Lung (tissue), 11 donors: ENCODE measurements at regions not wholly inside any gene's neighbourhood (a gene's known extent, or its start where the extent isn't known, plus 50 kb on each side); places are given as distances from the start of the nearest gene placed in this dataset.

ENCODE experiments used
- ATAC-seq: fragments of 200-7000 bp; cut with Tn5 transposase; one replicate; pipeline ENCODE4 v1.9.1; 2020; ENCODE audit warnings: moderate number of reproducible peaks; ENCODE audit not compliant: insufficient read depth, low FRiP score
- DNase-seq, 3 donors: peaks; one replicate each; pipeline ENCODE4 v3.0.0-alpha.2; 2013 to 2017
- H3K27ac ChIP-seq, 2 donors: one replicate each; pipeline ENCODE4 v1.5.1; 2013; ENCODE audit warnings: mild to moderate bottlenecking in 2 of 2, moderate library complexity in 2 of 2, control low read depth in 1 of 2, inconsistent platforms in 1 of 2, low read depth in 1 of 2, low read length in 1 of 2
- H3K27me3 ChIP-seq, 3 donors: one replicate each; pipeline ENCODE4 v1.5.1; 2013; ENCODE audit warnings: low read length in 2 of 3; ENCODE audit not compliant: control insufficient read depth in 3 of 3, insufficient read depth in 3 of 3
- H3K36me3 ChIP-seq, 4 donors: one replicate each; pipeline ENCODE4 v1.5.1; 2013; ENCODE audit warnings: low read length in 4 of 4, mild to moderate bottlenecking in 1 of 4, moderate library complexity in 1 of 4; ENCODE audit not compliant: control insufficient read depth in 4 of 4, insufficient read depth in 4 of 4
- H3K4me1 ChIP-seq, 5 donors: one replicate each; pipeline ENCODE4 v1.5.1; 2013; ENCODE audit warnings: low read length in 5 of 5, mild to moderate bottlenecking in 2 of 5, moderate library complexity in 1 of 5; ENCODE audit not compliant: control insufficient read depth in 5 of 5, insufficient read depth in 5 of 5
- H3K4me3 ChIP-seq: one replicate; pipeline ENCODE4 v1.5.1; 2013; ENCODE audit warnings: mild to moderate bottlenecking, control low read depth, moderate library complexity
- H3K9ac ChIP-seq, 2 donors: one replicate each; pipeline ENCODE4 v1.5.1; 2013; ENCODE audit warnings: low read length in 2 of 2, control low read depth in 1 of 2; ENCODE audit not compliant: insufficient read depth in 1 of 2
- H3K9me3 ChIP-seq, 4 donors: one replicate each; pipeline ENCODE4 v1.5.1; 2013; ENCODE audit warnings: low read length in 3 of 4, mild to moderate bottlenecking in 1 of 4, moderate library complexity in 1 of 4; ENCODE audit not compliant: control insufficient read depth in 4 of 4, insufficient read depth in 3 of 4
- WGBS, 2 donors: extraction: QIAGEN DNeasy Blood & Tissue Kit; methylation state at CpG; one replicate each; pipeline ENCODE4 v1.1.7; 2013; 5-methylcytosine and 5-hydroxymethylcytosine counted together
- TF ChIP-seq, protein P1 (sequence below): IDR thresholded peaks from 2 replicates; pipeline ENCODE4 v1.5.1; 2012; ENCODE audit warnings: mild to moderate bottlenecking; ENCODE audit errors: control extremely low read depth, extremely low read depth
- donor health status: control.
- donor health status: control.
- donor health status: Bipolar disorder and iron deficiency.
- donor health status: healthy.
- donor health status: DM: yes; HTN: yes; CAD: no.

DNA sequence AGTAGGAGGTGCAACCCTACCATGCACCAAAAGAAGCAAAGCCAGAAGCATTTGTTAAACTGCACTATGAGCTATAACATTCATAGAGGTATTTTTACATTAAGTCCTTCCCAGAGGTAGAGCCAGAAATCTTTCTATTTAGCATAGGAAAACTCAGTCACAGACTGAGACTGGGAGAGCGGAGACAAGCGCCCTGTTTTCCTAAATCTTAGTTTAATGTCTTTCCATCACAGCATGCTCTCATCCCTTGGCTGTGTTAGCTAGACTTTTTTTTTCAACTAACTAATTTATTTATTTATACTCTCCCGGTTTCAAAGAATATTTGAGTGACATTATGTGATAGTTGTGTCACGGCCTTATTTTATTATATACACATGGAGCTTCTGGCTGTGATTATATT lies 304.1 kb downstream of the LMX1A start:
- no peak overlapping the region for H3K27ac ChIP-seq
- no peak overlapping the region for H3K4me3 ChIP-seq
- TF ChIP-seq, protein P1, sequence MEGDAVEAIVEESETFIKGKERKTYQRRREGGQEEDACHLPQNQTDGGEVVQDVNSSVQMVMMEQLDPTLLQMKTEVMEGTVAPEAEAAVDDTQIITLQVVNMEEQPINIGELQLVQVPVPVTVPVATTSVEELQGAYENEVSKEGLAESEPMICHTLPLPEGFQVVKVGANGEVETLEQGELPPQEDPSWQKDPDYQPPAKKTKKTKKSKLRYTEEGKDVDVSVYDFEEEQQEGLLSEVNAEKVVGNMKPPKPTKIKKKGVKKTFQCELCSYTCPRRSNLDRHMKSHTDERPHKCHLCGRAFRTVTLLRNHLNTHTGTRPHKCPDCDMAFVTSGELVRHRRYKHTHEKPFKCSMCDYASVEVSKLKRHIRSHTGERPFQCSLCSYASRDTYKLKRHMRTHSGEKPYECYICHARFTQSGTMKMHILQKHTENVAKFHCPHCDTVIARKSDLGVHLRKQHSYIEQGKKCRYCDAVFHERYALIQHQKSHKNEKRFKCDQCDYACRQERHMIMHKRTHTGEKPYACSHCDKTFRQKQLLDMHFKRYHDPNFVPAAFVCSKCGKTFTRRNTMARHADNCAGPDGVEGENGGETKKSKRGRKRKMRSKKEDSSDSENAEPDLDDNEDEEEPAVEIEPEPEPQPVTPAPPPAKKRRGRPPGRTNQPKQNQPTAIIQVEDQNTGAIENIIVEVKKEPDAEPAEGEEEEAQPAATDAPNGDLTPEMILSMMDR = no peak
- no peaks in the 10 kb centered on the region for H3K36me3 ChIP-seq
- H3K9ac ChIP-seq = no peak overlapping the region
- ATAC-seq (no peak), DNase-seq (no peak)
- 81 to 89% methylated on average over 4 of the region's 4 CpGs for WGBS, 2 donors
- peaks cover 0 to 8% (median 0%) of the 10 kb centered on the region in 5 donors for H3K4me1 ChIP-seq
- no peaks in the 10 kb centered on the region for H3K27me3 ChIP-seq
- H3K9me3 ChIP-seq = no peaks in the 10 kb centered on the region

DNA sequence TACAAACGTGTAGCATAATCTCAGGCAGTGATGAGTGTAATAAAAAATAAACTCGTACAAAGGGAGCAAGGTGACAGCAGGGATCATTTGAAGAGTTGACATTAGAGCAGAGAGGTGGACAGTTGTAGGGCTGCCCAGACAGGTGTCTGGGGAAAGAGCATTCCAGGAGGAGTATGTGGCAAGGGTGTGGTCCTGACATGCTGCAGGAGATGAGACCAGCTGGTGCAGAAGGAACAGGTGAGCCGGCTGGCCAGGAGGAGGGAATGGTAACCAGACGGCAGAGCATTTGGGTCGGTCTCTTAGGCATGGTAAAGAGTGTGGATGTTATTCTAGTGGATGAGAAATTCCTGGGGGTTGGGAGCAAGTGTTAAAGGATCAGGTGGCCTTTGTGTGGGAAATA lies 306.3 kb downstream of the LMX1A start:
- Histone ChIP-seq H3K27me3 (no peaks in the 10 kb centered on the region), H3K9ac (no peak overlapping the region), H3K4me1 (peaks cover 0 to 8% (median 0%) of the 10 kb centered on the region in 5 donors), H3K4me3 (no peak overlapping the region), H3K36me3 (no peaks in the 10 kb centered on the region), H3K27ac (no peak overlapping the region), H3K9me3 (peaks cover 0 to 2% (median 0%) of the 10 kb centered on the region in 4 donors)
- DNase-seq = no peak
- no peak for ATAC-seq
- TF ChIP-seq, protein P1 = no peak
- WGBS, 2 donors = 85 to 87% methylated on average over 5 of the region's 5 CpGs

DNA sequence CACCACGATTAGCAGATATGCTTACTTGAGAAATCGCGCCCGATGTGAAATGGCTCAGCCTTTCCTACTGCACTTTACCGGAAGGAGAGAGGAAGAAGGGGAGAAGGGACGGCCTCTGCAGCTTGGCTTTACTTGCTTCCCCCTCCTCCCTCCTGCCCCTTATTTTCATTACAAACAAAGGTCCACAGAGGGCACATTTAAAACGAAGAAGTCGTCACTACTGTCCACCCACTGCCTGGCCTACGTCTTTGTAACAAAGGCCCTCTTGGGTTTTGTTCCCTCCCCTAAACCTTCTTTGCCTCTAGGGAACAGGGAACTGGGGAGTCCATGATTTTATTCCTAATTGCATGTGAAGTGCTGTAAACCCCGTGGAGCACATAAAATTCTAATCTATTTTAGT lies 308.5 kb downstream of the LMX1A start:
- no peak for DNase-seq

More for the DNA sequence above, 308.5 kb downstream of the LMX1A start:
- H3K4me3 ChIP-seq = no peak overlapping the region
- peaks cover 0 to 2% (median 0%) of the 10 kb centered on the region in 5 donors for H3K4me1 ChIP-seq
- no peak for ATAC-seq
- H3K9me3 ChIP-seq = peaks cover 0 to 2% (median 0%) of the 10 kb centered on the region in 4 donors
- 28 to 39% methylated on average over 10 of the region's 10 CpGs for WGBS, 2 donors
- H3K27me3 ChIP-seq = no peaks in the 10 kb centered on the region
- no peak overlapping the region for H3K27ac ChIP-seq
- TF ChIP-seq, protein P1 = no peak
- H3K36me3 ChIP-seq = no peaks in the 10 kb centered on the region
- no peak overlapping the region for H3K9ac ChIP-seq
